Tibial artery (tissue), 4 donors: ENCODE measurements at regions not wholly inside any gene's neighbourhood (a gene's known extent, or its start where the extent isn't known, plus 50 kb on each side); places are given as distances from the start of the nearest gene placed in this dataset.

Experiments
- DNase-seq, 2 donors: peaks; one replicate each; pipeline ENCODE4 v3.0.0-alpha.2; 2019
- H3K27ac ChIP-seq, 2 donors: fragments of 200-600 bp; sonication (generic) in 1 of 2; 1 replicate in 1 of 2; 2 replicates in 1 of 2; pipeline ENCODE4 v1.5.1; 2018 to 2019; ENCODE audit warnings: mild to moderate bottlenecking in 1 of 2
- H3K27me3 ChIP-seq, 2 donors: fragments of 200-600 bp; sonication (generic) in 1 of 2; one replicate each; pipeline versions ENCODE4 v1.5.1 to v1.6.0; 2016 to 2019
- H3K36me3 ChIP-seq, 3 donors: fragments of 200-600 bp; sonication (generic) in 2 of 3; one replicate each; pipeline ENCODE4 v1.5.1; 2016 to 2019; ENCODE audit warnings: mild to moderate bottlenecking in 2 of 3
- H3K4me1 ChIP-seq, 4 donors: fragments of 200-600 bp; sonication (generic) in 2 of 4; 1 replicate in 3 of 4; 2 replicates in 1 of 4; pipeline ENCODE4 v1.5.1; 2016 to 2019
- H3K4me3 ChIP-seq, 2 donors: fragments of 200-600 bp; sonication (generic) in 1 of 2; 1 replicate in 1 of 2; 2 replicates in 1 of 2; pipeline ENCODE4 v1.5.1; 2018 to 2019; ENCODE audit warnings: mild to moderate bottlenecking in 2 of 2
- H3K9me3 ChIP-seq, 3 donors: fragments of 200-600 bp; sonication (generic) in 1 of 3; one replicate each; pipeline ENCODE4 v1.5.1; 2016 to 2019
- CTCF ChIP-seq, 2 experiments: fragments of 200-600 bp in 1 of 2; fragments of 450-650 bp in 1 of 2; IDR thresholded peaks; one replicate each; pipeline ENCODE4 v1.5.1; 2017 to 2019; ENCODE audit warnings: antibody characterized with exemption in 2 of 2, mild to moderate bottlenecking in 1 of 2, moderate library complexity in 1 of 2
- intact Hi-C: fragments of 100-400 bp; cut with DNase I; formaldehyde crosslinking; loops from one replicate; pipeline ENCODE4 v1.15.0; 2023; ENCODE audit warnings: low total_unique reads

GRCh38 chr7:12157517-12157916 is 53.6 kb upstream of the TMEM106B start:
- no peak for TF ChIP-seq CTCF (IDR thresholded peaks at IDR 0.05)
- intact Hi-C loops, result no loop called here
- Histone ChIP-seq H3K4me3 (no peak overlapping the region), H3K27ac (no peak overlapping the region), H3K4me1 (no peaks in the 10 kb centered on the region), H3K9me3 (no peaks in the 10 kb centered on the region), H3K36me3 (no peaks in the 10 kb centered on the region), H3K27me3 (no peaks in the 10 kb centered on the region)
- no peak for DNase-seq

- TF ChIP-seq CTCF (IDR thresholded peaks at IDR 0.05), result no peak
- Histone ChIP-seq H3K27ac (no peak overlapping the region), H3K4me3 (no peak overlapping the region), H3K9me3 (no peaks in the 10 kb centered on the region), H3K4me1 (no peaks in the 10 kb centered on the region), H3K27me3 (no peaks in the 10 kb centered on the region), H3K36me3 (no peaks in the 10 kb centered on the region)
- intact Hi-C loops, result no loop called here
- DNase-seq, result no peak
Measured at GRCh38 chr7:12158334-12159060, 52.6 kb upstream of the TMEM106B start.

GRCh38 chr7:12161146-12161545 is 49.9 kb upstream of the TMEM106B start:
- no peaks in the 10 kb centered on the region for H3K4me1 ChIP-seq
- intact Hi-C loops, result no loop called here
- no peaks in the 10 kb centered on the region for H3K9me3 ChIP-seq
- H3K4me3 ChIP-seq, result no peak overlapping the region
- no peak for TF ChIP-seq CTCF (IDR thresholded peaks at IDR 0.05)
- DNase-seq, result no peak
- H3K36me3 ChIP-seq, result no peaks in the 10 kb centered on the region
- no peak overlapping the region for H3K27ac ChIP-seq
- H3K27me3 ChIP-seq, result no peaks in the 10 kb centered on the region
